Central memory CD8-positive, alpha-beta T cell (primary cell): ENCODE measurements at regions not wholly inside any gene's neighbourhood (a gene's known extent, or its start where the extent isn't known, plus 50 kb on each side); places are given as distances from the start of the nearest gene placed in this dataset.

Experiments used
- ATAC-seq: fragments of 150-1000 bp; cut with Tn5 transposase; replicated peaks from 2 replicates; pipeline ENCODE4 v1.10.0; 2022; ENCODE audit warnings: mild to moderate bottlenecking, moderate FRiP score, moderate number of reproducible peaks; ENCODE audit not compliant: poor library complexity, severe bottlenecking; ENCODE audit errors: extremely low read depth
- DNase-seq, 2 donors: peaks; one replicate each; pipeline ENCODE4 v3.0.0; 2021; ENCODE audit warnings: low spot score in 2 of 2
- H3K27ac Mint-ChIP-seq: one replicate; pipeline ENCODE4 v1.8.0; 2022; ENCODE audit warnings: low read depth, mild to moderate bottlenecking, moderate library complexity, mixed read lengths
- H3K27me3 Mint-ChIP-seq: one replicate; pipeline ENCODE4 v1.8.0; 2022; ENCODE audit warnings: mixed read lengths
- H3K36me3 Mint-ChIP-seq: one replicate; pipeline ENCODE4 v1.8.0; 2022; ENCODE audit warnings: mild to moderate bottlenecking, moderate library complexity, mixed read lengths; ENCODE audit not compliant: insufficient read depth
- H3K4me1 Mint-ChIP-seq: one replicate; pipeline ENCODE4 v1.8.0; 2022; ENCODE audit warnings: mixed read lengths
- H3K4me3 Mint-ChIP-seq: one replicate; pipeline ENCODE4 v1.8.0; 2022; ENCODE audit warnings: mild to moderate bottlenecking, moderate library complexity, mixed read lengths
- H3K9me3 Mint-ChIP-seq: one replicate; pipeline ENCODE4 v1.8.0; 2022; ENCODE audit warnings: mixed read lengths

GRCh38 chr5:1938310-1939000 lies 55.7 kb upstream of the IRX4 start:
- Mint-ChIP-seq H3K27me3 (peaks cover 32% of the 10 kb centered on the region), H3K9me3 (no peaks in the 10 kb centered on the region), H3K4me3 (no peak overlapping the region), H3K4me1 (no peaks in the 10 kb centered on the region), H3K36me3 (no peaks in the 10 kb centered on the region), H3K27ac (no peak overlapping the region)
- DNase-seq (no peak), ATAC-seq (no peak)

- DNase-seq (no peak), ATAC-seq (no peak)
- H3K4me3 Mint-ChIP-seq: no peak overlapping the region
- peaks cover 29% of the 10 kb centered on the region for H3K27me3 Mint-ChIP-seq
- H3K27ac Mint-ChIP-seq: no peak overlapping the region
- H3K4me1 Mint-ChIP-seq: no peaks in the 10 kb centered on the region
- H3K9me3 Mint-ChIP-seq: no peaks in the 10 kb centered on the region
- no peaks in the 10 kb centered on the region for H3K36me3 Mint-ChIP-seq
Measured at GRCh38 chr5:1937590-1937989, 54.9 kb upstream of the IRX4 start.

- H3K27me3 Mint-ChIP-seq: peaks cover 29% of the 10 kb centered on the region
- no peak overlapping the region for H3K4me3 Mint-ChIP-seq
- H3K27ac Mint-ChIP-seq: no peak overlapping the region
- no peaks in the 10 kb centered on the region for H3K36me3 Mint-ChIP-seq
- ATAC-seq (no peak), DNase-seq (no peak)
- no peaks in the 10 kb centered on the region for H3K4me1 Mint-ChIP-seq
- H3K9me3 Mint-ChIP-seq: no peaks in the 10 kb centered on the region
Measured at GRCh38 chr5:1936901-1937300, 54.2 kb upstream of the IRX4 start.

GRCh38 chr5:1936413-1936812 lies 53.7 kb upstream of the IRX4 start:
- Mint-ChIP-seq H3K4me1 (no peaks in the 10 kb centered on the region), H3K4me3 (no peak overlapping the region), H3K36me3 (no peaks in the 10 kb centered on the region), H3K27ac (no peak overlapping the region), H3K27me3 (peaks cover 29% of the 10 kb centered on the region), H3K9me3 (no peaks in the 10 kb centered on the region)
- DNase-seq (no peak), ATAC-seq (no peak)

- ATAC-seq (no peak), DNase-seq (no peak)
- no peaks in the 10 kb centered on the region for H3K4me1 Mint-ChIP-seq
- no peak overlapping the region for H3K4me3 Mint-ChIP-seq
- no peaks in the 10 kb centered on the region for H3K9me3 Mint-ChIP-seq
- H3K36me3 Mint-ChIP-seq: no peaks in the 10 kb centered on the region
- no peak overlapping the region for H3K27ac Mint-ChIP-seq
- H3K27me3 Mint-ChIP-seq: peaks cover 29% of the 10 kb centered on the region
Measured at GRCh38 chr5:1934801-1935429, 52.2 kb upstream of the IRX4 start.

GRCh38 chr5:1934056-1934394 lies 51.3 kb upstream of the IRX4 start:
- DNase-seq: no peak
- Mint-ChIP-seq H3K27me3 (peaks cover 29% of the 10 kb centered on the region), H3K27ac (no peak overlapping the region), H3K9me3 (no peaks in the 10 kb centered on the region), H3K4me3 (no peak overlapping the region), H3K4me1 (no peaks in the 10 kb centered on the region), H3K36me3 (no peaks in the 10 kb centered on the region)
- no peak for ATAC-seq

- no peak overlapping the region for H3K4me3 Mint-ChIP-seq
- peaks cover 29% of the 10 kb centered on the region for H3K27me3 Mint-ChIP-seq
- DNase-seq: no peak
- H3K4me1 Mint-ChIP-seq: no peaks in the 10 kb centered on the region
- H3K9me3 Mint-ChIP-seq: no peaks in the 10 kb centered on the region
- no peak overlapping the region for H3K27ac Mint-ChIP-seq
- no peak for ATAC-seq
- H3K36me3 Mint-ChIP-seq: no peaks in the 10 kb centered on the region
Measured at GRCh38 chr5:1933364-1934055, 50.8 kb upstream of the IRX4 start.
